Esophagus squamous epithelium (tissue), 5 donors: ENCODE measurements at regions not wholly inside any gene's neighbourhood (a gene's known extent, or its start where the extent isn't known, plus 50 kb on each side); places are given as distances from the start of the nearest gene placed in this dataset.

Experiments used
- DNase-seq: peaks from one replicate; lab custom pipeline; 2025; lab: John Stamatoyannopoulos, UW
- H3K27ac ChIP-seq, 4 donors: fragments of 200-600 bp; sonication (generic); one replicate each; pipeline ENCODE4 v1.5.1; 2016 to 2019; ENCODE audit warnings: mild to moderate bottlenecking in 1 of 4
- H3K27me3 ChIP-seq, 4 donors: fragments of 200-600 bp; sonication (generic); 1 replicate in 3 of 4; 2 replicates in 1 of 4; pipeline versions ENCODE4 v1.5.1 to v1.6.0; 2017 to 2021; ENCODE audit warnings: antibody characterized with exemption in 1 of 4
- H3K36me3 ChIP-seq, 3 donors: fragments of 200-600 bp; sonication (generic); one replicate each; pipeline ENCODE4 v1.5.1; 2016 to 2019
- H3K4me1 ChIP-seq, 3 donors: fragments of 200-600 bp; sonication (generic); one replicate each; pipeline ENCODE4 v1.5.1; 2017 to 2019
- H3K4me3 ChIP-seq, 4 donors: fragments of 200-600 bp; sonication (generic); 1 replicate in 3 of 4; 2 replicates in 1 of 4; pipeline ENCODE4 v1.5.1; 2016 to 2019; ENCODE audit warnings: mild to moderate bottlenecking in 2 of 4, moderate library complexity in 1 of 4
- H3K9me3 ChIP-seq, 3 donors: fragments of 200-600 bp; sonication (generic); one replicate each; pipeline ENCODE4 v1.5.1; 2016 to 2019
- POLR2A ChIP-seq, 4 donors: fragments of 450-650 bp; IDR thresholded peaks; one replicate each; pipeline ENCODE4 v1.6.1; 2017; ENCODE audit warnings: antibody characterized with exemption in 4 of 4, mild to moderate bottlenecking in 4 of 4, moderate library complexity in 3 of 4
- WGBS, 2 donors: methylation state at CpG; one replicate each; pipeline ENCODE4 v1.1.5; 2018; 5-methylcytosine and 5-hydroxymethylcytosine counted together
- intact Hi-C: fragments of 100-400 bp; cut with DNase I; formaldehyde crosslinking; loops from one replicate; pipeline ENCODE4 v1.15.0; 2022
- TF ChIP-seq, protein P1 (sequence below), 6 experiments: fragments of 450-650 bp in 4 of 6; fragments of 200-600 bp in 2 of 6; sonication (generic) in 2 of 6; IDR thresholded peaks; one replicate each; pipeline ENCODE4 v1.5.1; 2016 to 2019; ENCODE audit warnings: antibody characterized with exemption in 6 of 6, mild to moderate bottlenecking in 4 of 6, moderate library complexity in 4 of 6
- donor health status: DM: yes; HTN: yes; CAD: no.

DNA sequence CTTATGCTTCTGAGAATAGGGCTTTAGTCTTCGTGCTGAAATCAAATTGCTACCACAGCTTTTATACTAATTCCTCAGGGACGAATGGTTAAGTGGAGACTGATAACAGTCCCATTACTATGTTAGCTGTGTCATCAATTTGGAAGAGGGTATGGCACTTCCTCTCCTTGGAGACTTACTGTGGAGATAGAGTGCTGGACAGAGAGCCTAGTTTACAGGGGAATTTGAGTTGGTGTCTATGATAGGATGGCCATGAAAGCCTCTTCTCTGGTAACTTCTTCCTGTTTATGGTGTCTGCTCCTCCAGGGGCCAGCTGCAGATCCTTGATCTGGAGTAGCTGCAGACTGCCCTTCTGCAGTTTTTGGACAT, 167.7 kb downstream of the ZNF518B start:
- DNase-seq: no peak
- H3K4me1 ChIP-seq: no peaks in the 10 kb centered on the region
- TF ChIP-seq POLR2A (IDR thresholded peaks at IDR 0.05): no peak
- TF ChIP-seq, protein P1, sequence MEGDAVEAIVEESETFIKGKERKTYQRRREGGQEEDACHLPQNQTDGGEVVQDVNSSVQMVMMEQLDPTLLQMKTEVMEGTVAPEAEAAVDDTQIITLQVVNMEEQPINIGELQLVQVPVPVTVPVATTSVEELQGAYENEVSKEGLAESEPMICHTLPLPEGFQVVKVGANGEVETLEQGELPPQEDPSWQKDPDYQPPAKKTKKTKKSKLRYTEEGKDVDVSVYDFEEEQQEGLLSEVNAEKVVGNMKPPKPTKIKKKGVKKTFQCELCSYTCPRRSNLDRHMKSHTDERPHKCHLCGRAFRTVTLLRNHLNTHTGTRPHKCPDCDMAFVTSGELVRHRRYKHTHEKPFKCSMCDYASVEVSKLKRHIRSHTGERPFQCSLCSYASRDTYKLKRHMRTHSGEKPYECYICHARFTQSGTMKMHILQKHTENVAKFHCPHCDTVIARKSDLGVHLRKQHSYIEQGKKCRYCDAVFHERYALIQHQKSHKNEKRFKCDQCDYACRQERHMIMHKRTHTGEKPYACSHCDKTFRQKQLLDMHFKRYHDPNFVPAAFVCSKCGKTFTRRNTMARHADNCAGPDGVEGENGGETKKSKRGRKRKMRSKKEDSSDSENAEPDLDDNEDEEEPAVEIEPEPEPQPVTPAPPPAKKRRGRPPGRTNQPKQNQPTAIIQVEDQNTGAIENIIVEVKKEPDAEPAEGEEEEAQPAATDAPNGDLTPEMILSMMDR (IDR thresholded peaks at IDR 0.05): no peak
- H3K4me3 ChIP-seq: no peak overlapping the region
- intact Hi-C loops: no loop called here
- 49 to 55% methylated on average over 2 of the region's 2 CpGs for WGBS, 2 donors
- H3K27me3 ChIP-seq: peaks cover 0 to 10% (median 0%) of the 10 kb centered on the region in 4 donors
- no peak overlapping the region for H3K27ac ChIP-seq
- H3K9me3 ChIP-seq: no peaks in the 10 kb centered on the region
- H3K36me3 ChIP-seq: no peaks in the 10 kb centered on the region

DNA sequence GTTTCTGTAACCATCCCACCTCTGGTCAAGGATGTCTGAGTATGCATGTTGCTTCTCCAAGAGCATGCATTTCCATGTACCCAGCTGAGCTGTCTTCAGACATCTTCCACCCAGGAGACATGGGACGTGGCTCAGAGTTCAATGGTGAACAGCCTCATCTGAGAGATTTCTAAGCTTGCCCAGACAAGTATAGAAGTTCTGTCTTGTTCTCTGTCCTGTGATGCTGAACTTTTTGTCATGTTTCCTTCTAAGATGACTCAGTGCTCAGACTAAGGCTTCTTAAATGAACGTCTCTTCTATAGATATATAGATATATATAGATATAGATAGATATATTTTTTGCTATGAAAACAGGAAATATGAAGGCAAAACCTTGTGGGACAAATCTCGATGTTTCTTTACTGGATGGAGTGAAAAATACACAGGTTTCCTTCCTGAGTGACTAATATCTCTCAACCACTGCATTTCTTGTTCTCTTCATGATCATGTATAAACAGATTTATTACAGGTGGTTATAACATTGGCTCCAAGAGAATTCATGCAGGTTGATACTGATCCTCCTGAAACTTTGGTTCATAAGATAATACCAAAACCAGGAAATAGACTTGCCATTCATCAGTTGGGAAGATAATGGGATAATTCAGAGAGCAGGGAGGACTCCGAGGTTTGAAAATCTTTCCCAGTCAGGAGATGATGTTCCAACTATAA, 168.2 kb downstream of the ZNF518B start:
- DNase-seq: no peak
- TF ChIP-seq, protein P1 (IDR thresholded peaks at IDR 0.05): no peak
- no peak for TF ChIP-seq POLR2A (IDR thresholded peaks at IDR 0.05)
- WGBS, 2 donors: 14 to 35% methylated on average over 4 of the region's 4 CpGs
- H3K4me3 ChIP-seq: no peak overlapping the region
- no peak overlapping the region for H3K27ac ChIP-seq
- intact Hi-C loops: no loop called here
- H3K27me3 ChIP-seq: peaks cover 0 to 10% (median 0%) of the 10 kb centered on the region in 4 donors
- H3K36me3 ChIP-seq: no peaks in the 10 kb centered on the region
- no peaks in the 10 kb centered on the region for H3K9me3 ChIP-seq
- no peaks in the 10 kb centered on the region for H3K4me1 ChIP-seq

DNA sequence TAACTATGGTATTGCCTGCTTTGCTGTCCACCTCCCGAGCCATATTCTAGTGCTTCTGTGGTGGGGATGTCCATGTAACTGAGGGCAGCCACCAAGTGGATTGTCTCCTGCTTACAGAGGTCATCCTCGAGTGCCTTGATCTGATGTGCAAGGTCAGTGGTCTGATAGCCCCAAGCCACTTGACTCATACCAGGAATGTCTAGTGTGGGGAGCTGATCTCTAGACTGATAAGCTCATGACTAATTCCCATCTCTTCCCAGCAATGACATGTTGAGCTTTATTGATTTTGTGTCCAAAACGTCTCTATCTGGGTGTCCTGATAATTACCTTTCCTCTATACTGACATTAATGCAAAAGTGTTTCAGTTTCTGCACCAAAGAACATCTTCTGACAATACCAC, 168.4 kb upstream of the WDR1 start:
- H3K36me3 ChIP-seq: no peaks in the 10 kb centered on the region
- WGBS, 2 donors: 52 to 69% methylated on average over 2 to 3 of the region's 3 CpGs
- H3K4me1 ChIP-seq: no peaks in the 10 kb centered on the region
- DNase-seq: no peak
- H3K27me3 ChIP-seq: peaks cover 0 to 6% (median 0%) of the 10 kb centered on the region in 4 donors
- no peaks in the 10 kb centered on the region for H3K9me3 ChIP-seq
- no peak overlapping the region for H3K27ac ChIP-seq
- intact Hi-C loops: no loop called here
- no peak overlapping the region for H3K4me3 ChIP-seq
- no peak for TF ChIP-seq POLR2A (IDR thresholded peaks at IDR 0.05)
- TF ChIP-seq, protein P1 (IDR thresholded peaks at IDR 0.05): no peak

DNA sequence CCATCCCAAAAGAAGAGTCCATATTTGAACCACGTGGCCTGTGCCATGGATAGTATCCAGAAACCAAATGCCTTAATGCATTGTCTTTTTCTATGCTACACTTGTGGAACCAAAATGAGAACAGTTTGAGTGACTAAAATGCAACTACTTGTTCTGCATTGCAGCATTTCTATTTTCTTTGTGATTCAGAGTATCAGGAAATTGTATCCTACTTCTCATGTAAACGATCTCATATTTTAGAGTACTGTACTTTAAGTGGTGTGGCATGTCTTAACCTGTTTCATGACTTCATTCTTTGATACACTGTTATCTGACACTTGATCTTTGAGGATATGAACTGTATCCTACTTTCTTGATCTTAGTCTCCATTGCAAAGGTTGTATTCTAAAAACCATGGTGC, 167.2 kb upstream of the WDR1 start:
- no peak for TF ChIP-seq POLR2A (IDR thresholded peaks at IDR 0.05)
- TF ChIP-seq, protein P1 (IDR thresholded peaks at IDR 0.05): no peak
- no peak overlapping the region for H3K27ac ChIP-seq
- no peaks in the 10 kb centered on the region for H3K36me3 ChIP-seq
- no peak overlapping the region for H3K4me3 ChIP-seq
- H3K27me3 ChIP-seq: peaks cover 0 to 6% (median 0%) of the 10 kb centered on the region in 4 donors
- no peak for DNase-seq
- no peaks in the 10 kb centered on the region for H3K9me3 ChIP-seq
- 33 to 35% methylated on average over 2 of the region's 2 CpGs for WGBS, 2 donors
- intact Hi-C loops: no loop called here
- H3K4me1 ChIP-seq: no peaks in the 10 kb centered on the region

DNA sequence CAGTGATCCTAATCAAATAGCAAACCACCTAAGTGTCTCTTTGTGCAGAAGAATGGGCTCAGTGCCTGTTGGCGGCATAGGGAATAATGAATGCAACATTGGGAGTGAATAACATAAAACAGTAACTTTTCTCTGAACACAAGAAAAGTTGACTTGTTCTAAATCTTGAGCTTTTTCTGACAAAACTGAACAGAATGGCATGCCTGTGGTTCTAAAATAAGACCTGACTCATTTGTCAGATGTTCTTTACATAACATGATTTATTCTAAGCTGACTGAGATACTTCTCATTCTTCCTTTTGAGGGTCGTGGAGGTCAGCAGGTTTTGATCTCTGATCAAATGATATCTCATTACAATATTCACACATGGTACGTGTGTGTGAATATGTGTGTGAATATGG, 165.4 kb upstream of the WDR1 start:
- WGBS, 2 donors: 48 to 56% methylated on average over 3 of the region's 3 CpGs
- Histone ChIP-seq H3K27ac (no peak overlapping the region), H3K4me3 (no peak overlapping the region), H3K4me1 (no peaks in the 10 kb centered on the region), H3K9me3 (no peaks in the 10 kb centered on the region), H3K36me3 (no peaks in the 10 kb centered on the region), H3K27me3 (peaks cover 0 to 6% (median 0%) of the 10 kb centered on the region in 4 donors)
- TF ChIP-seq, protein P1 (IDR thresholded peaks at IDR 0.05): no peak
- no peak for DNase-seq
- intact Hi-C loops: no loop called here
